ENCODE measurements at regions not wholly inside any gene's neighbourhood (a gene's known extent, or its start where the extent isn't known, plus 50 kb on each side); places are given as distances from the start of the nearest gene placed in this dataset.

DNA sequence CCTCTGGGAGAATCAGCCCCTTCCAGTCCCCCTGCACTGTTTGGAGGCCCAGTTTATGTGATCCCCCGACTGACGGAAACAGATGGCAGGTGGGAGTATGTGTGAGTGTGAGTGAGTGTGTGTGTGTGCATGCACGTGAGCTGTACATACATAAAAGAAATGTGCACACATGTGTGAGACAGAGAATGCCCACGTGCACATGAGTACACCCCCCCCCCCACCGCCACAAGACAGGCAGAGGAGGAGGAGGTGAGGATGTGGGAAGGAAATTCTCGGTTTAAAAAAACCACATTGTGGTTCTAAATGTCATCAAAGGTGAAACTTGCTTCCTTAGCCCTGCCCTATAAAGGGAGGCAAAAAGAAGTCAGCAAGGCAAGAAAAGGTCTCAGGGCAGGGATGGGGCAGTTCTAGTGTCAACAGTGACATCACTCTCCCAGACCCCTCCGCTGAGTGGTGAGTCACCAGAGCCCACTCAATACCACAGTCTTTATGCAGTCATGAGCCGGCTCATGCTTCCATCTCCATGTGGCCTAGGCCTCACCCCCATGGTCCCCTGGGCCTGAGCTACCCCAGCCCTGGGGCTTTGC is 79.2 kb upstream of the HSPA9 start (continued):
- TF ChIP-seq, protein P1, sequence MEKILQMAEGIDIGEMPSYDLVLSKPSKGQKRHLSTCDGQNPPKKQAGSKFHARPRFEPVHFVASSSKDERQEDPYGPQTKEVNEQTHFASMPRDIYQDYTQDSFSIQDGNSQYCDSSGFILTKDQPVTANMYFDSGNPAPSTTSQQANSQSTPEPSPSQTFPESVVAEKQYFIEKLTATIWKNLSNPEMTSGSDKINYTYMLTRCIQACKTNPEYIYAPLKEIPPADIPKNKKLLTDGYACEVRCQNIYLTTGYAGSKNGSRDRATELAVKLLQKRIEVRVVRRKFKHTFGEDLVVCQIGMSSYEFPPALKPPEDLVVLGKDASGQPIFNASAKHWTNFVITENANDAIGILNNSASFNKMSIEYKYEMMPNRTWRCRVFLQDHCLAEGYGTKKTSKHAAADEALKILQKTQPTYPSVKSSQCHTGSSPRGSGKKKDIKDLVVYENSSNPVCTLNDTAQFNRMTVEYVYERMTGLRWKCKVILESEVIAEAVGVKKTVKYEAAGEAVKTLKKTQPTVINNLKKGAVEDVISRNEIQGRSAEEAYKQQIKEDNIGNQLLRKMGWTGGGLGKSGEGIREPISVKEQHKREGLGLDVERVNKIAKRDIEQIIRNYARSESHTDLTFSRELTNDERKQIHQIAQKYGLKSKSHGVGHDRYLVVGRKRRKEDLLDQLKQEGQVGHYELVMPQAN (conservative IDR thresholded peaks at IDR 0.05), result no peak
- TF ChIP-seq TCF12 (IDR thresholded peaks at IDR 0.05; ENCODE audit: low read depth, low read length) (no peak), NR2C2 (IDR thresholded peaks at IDR 0.05; ENCODE audit: borderline replicate concordance, control insufficient read depth, insufficient read length, low read depth) (no peak), YBX1 (IDR thresholded peaks at IDR 0.05) (no peak), NFYA (IDR thresholded peaks at IDR 0.05; ENCODE audit: borderline replicate concordance, low read depth, low read length) (no peak), RCOR1 (conservative IDR thresholded peaks at IDR 0.05; ENCODE audit: low read depth, low read length) (no peak)
- TF ChIP-seq, protein P2, sequence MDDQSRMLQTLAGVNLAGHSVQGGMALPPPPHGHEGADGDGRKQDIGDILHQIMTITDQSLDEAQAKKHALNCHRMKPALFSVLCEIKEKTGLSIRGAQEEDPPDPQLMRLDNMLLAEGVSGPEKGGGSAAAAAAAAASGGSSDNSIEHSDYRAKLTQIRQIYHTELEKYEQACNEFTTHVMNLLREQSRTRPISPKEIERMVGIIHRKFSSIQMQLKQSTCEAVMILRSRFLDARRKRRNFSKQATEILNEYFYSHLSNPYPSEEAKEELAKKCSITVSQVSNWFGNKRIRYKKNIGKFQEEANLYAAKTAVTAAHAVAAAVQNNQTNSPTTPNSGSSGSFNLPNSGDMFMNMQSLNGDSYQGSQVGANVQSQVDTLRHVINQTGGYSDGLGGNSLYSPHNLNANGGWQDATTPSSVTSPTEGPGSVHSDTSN (IDR thresholded peaks at IDR 0.05; ENCODE audit: insufficient replicate concordance, low read depth, low read length), result no peak
- TF ChIP-seq, protein P3, sequence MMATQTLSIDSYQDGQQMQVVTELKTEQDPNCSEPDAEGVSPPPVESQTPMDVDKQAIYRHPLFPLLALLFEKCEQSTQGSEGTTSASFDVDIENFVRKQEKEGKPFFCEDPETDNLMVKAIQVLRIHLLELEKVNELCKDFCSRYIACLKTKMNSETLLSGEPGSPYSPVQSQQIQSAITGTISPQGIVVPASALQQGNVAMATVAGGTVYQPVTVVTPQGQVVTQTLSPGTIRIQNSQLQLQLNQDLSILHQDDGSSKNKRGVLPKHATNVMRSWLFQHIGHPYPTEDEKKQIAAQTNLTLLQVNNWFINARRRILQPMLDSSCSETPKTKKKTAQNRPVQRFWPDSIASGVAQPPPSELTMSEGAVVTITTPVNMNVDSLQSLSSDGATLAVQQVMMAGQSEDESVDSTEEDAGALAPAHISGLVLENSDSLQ (IDR thresholded peaks at IDR 0.05), result no peak
- TF ChIP-seq, protein P4, sequence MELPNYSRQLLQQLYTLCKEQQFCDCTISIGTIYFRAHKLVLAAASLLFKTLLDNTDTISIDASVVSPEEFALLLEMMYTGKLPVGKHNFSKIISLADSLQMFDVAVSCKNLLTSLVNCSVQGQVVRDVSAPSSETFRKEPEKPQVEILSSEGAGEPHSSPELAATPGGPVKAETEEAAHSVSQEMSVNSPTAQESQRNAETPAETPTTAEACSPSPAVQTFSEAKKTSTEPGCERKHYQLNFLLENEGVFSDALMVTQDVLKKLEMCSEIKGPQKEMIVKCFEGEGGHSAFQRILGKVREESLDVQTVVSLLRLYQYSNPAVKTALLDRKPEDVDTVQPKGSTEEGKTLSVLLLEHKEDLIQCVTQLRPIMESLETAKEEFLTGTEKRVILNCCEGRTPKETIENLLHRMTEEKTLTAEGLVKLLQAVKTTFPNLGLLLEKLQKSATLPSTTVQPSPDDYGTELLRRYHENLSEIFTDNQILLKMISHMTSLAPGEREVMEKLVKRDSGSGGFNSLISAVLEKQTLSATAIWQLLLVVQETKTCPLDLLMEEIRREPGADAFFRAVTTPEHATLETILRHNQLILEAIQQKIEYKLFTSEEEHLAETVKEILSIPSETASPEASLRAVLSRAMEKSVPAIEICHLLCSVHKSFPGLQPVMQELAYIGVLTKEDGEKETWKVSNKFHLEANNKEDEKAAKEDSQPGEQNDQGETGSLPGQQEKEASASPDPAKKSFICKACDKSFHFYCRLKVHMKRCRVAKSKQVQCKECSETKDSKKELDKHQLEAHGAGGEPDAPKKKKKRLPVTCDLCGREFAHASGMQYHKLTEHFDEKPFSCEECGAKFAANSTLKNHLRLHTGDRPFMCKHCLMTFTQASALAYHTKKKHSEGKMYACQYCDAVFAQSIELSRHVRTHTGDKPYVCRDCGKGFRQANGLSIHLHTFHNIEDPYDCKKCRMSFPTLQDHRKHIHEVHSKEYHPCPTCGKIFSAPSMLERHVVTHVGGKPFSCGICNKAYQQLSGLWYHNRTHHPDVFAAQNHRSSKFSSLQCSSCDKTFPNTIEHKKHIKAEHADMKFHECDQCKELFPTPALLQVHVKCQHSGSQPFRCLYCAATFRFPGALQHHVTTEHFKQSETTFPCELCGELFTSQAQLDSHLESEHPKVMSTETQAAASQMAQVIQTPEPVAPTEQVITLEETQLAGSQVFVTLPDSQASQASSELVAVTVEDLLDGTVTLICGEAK (IDR thresholded peaks at IDR 0.05; ENCODE audit: borderline replicate concordance), result no peak
- TF ChIP-seq, protein P5, sequence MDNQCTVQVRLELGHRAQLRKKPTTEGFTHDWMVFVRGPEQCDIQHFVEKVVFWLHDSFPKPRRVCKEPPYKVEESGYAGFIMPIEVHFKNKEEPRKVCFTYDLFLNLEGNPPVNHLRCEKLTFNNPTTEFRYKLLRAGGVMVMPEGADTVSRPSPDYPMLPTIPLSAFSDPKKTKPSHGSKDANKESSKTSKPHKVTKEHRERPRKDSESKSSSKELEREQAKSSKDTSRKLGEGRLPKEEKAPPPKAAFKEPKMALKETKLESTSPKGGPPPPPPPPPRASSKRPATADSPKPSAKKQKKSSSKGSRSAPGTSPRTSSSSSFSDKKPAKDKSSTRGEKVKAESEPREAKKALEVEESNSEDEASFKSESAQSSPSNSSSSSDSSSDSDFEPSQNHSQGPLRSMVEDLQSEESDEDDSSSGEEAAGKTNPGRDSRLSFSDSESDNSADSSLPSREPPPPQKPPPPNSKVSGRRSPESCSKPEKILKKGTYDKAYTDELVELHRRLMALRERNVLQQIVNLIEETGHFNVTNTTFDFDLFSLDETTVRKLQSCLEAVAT (IDR thresholded peaks at IDR 0.05), result peak; percentile 89
- TF ChIP-seq, protein P6, sequence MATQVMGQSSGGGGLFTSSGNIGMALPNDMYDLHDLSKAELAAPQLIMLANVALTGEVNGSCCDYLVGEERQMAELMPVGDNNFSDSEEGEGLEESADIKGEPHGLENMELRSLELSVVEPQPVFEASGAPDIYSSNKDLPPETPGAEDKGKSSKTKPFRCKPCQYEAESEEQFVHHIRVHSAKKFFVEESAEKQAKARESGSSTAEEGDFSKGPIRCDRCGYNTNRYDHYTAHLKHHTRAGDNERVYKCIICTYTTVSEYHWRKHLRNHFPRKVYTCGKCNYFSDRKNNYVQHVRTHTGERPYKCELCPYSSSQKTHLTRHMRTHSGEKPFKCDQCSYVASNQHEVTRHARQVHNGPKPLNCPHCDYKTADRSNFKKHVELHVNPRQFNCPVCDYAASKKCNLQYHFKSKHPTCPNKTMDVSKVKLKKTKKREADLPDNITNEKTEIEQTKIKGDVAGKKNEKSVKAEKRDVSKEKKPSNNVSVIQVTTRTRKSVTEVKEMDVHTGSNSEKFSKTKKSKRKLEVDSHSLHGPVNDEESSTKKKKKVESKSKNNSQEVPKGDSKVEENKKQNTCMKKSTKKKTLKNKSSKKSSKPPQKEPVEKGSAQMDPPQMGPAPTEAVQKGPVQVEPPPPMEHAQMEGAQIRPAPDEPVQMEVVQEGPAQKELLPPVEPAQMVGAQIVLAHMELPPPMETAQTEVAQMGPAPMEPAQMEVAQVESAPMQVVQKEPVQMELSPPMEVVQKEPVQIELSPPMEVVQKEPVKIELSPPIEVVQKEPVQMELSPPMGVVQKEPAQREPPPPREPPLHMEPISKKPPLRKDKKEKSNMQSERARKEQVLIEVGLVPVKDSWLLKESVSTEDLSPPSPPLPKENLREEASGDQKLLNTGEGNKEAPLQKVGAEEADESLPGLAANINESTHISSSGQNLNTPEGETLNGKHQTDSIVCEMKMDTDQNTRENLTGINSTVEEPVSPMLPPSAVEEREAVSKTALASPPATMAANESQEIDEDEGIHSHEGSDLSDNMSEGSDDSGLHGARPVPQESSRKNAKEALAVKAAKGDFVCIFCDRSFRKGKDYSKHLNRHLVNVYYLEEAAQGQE (IDR thresholded peaks at IDR 0.05; ENCODE audit: low read depth, low read length), result no peak

All from GM12878 (cell line).